ENCODE measurements at regions not wholly inside any gene's neighbourhood (a gene's known extent, or its start where the extent isn't known, plus 50 kb on each side); places are given as distances from the start of the nearest gene placed in this dataset.

GRCh38 chr7:41107330-41107937 lies 595.5 kb downstream of the INHBA start (continued):
- TF ChIP-seq REST (IDR thresholded peaks at IDR 0.05; ENCODE audit: low read depth, low read length), result no peak

GRCh38 chr7:41104631-41105030 lies 598.3 kb downstream of the INHBA start:
- POLR2A ChIA-PET, result no interaction called here
- H3F3A ChIP-seq (replicated peaks; ENCODE audit: insufficient read depth), result peaks cover 22% of the 10 kb centered on the region
- H3K9ac ChIP-seq, result no peak overlapping the region
- no peak for DNase-seq
- WGBS (ENCODE audit: low lambda C conversion rate), result 68% methylated on average over 1 of the region's 1 CpG
- H3K4me3 ChIP-seq (ENCODE audit: low read depth in 2 of 2, low read length in 1 of 2), result no peak overlapping the region
- no peaks in the 10 kb centered on the region for H3K9me3 ChIP-seq
- no peaks in the 10 kb centered on the region for H3K9me2 ChIP-seq
- H3K4me2 ChIP-seq, result no peak overlapping the region
- CTCF ChIA-PET, result no interaction called here
- H3K27ac ChIP-seq (ENCODE audit: low read depth in 2 of 2, low read length in 1 of 2), result no peak overlapping the region
- peaks cover 4 to 12% of the 10 kb centered on the region in 2 experiments; a peak in 3 of 4 replicates for H3K4me1 ChIP-seq (ENCODE audit: control insufficient read depth in 1 of 2, insufficient read depth in 2 of 2, low read depth in 1 of 2, low read length in 1 of 2)
- no peaks in the 10 kb centered on the region for H3K79me2 ChIP-seq (ENCODE audit: insufficient read depth)
- TF ChIP-seq YY1 (IDR thresholded peaks at IDR 0.05; ENCODE audit: low read depth), result no peak
- TF ChIP-seq SIN3A (IDR thresholded peaks at IDR 0.05; ENCODE audit: borderline replicate concordance, low read depth, low read length), result no peak
- TF ChIP-seq TCF12 (IDR thresholded peaks at IDR 0.05), result no peak
- no peak for TF ChIP-seq MAX (IDR thresholded peaks at IDR 0.05; ENCODE audit: low read depth)
- no peak for TF ChIP-seq FOXJ3 (CRISPR knock-in tag; IDR thresholded peaks at IDR 0.05)
- no peak for TF ChIP-seq POLR2AphosphoS5 (IDR thresholded peaks at IDR 0.05; ENCODE audit: low read depth, low read length)
- no peak for TF ChIP-seq REST (IDR thresholded peaks at IDR 0.05; ENCODE audit: low read depth, low read length)
- no peak for TF ChIP-seq GATA2 (CRISPR knock-in tag; IDR thresholded peaks at IDR 0.05)
- TF ChIP-seq CTCF (IDR thresholded peaks at IDR 0.05), result no peak
- TF ChIP-seq RFX5 (IDR thresholded peaks at IDR 0.05; ENCODE audit: low read length), result no peak
- TF ChIP-seq, protein P1, sequence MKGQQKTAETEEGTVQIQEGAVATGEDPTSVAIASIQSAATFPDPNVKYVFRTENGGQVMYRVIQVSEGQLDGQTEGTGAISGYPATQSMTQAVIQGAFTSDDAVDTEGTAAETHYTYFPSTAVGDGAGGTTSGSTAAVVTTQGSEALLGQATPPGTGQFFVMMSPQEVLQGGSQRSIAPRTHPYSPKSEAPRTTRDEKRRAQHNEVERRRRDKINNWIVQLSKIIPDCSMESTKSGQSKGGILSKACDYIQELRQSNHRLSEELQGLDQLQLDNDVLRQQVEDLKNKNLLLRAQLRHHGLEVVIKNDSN (IDR thresholded peaks at IDR 0.05; ENCODE audit: borderline replicate concordance, low read depth), result no peak
- TF ChIP-seq MXI1 (IDR thresholded peaks at IDR 0.05; ENCODE audit: low read depth, low read length), result no peak
- TF ChIP-seq, protein P2, sequence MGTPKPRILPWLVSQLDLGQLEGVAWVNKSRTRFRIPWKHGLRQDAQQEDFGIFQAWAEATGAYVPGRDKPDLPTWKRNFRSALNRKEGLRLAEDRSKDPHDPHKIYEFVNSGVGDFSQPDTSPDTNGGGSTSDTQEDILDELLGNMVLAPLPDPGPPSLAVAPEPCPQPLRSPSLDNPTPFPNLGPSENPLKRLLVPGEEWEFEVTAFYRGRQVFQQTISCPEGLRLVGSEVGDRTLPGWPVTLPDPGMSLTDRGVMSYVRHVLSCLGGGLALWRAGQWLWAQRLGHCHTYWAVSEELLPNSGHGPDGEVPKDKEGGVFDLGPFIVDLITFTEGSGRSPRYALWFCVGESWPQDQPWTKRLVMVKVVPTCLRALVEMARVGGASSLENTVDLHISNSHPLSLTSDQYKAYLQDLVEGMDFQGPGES (IDR thresholded peaks at IDR 0.05; ENCODE audit: low read depth, low read length), result no peak
- H3K27me3 ChIP-seq (ENCODE audit: insufficient read depth), result no peaks in the 10 kb centered on the region
- H2AFZ ChIP-seq (ENCODE audit: low read depth), result no peak overlapping the region
- no peaks in the 10 kb centered on the region for H3K36me3 ChIP-seq (replicated peaks in 1 of 2; ENCODE audit: control insufficient read depth in 1 of 2, insufficient read depth in 2 of 2, low read length in 1 of 2)
- no peaks in the 10 kb centered on the region for H4K20me1 ChIP-seq (ENCODE audit: insufficient read depth)

All from SK-N-SH (cell line).